HG02759 (cell line): ENCODE measurements at regions not wholly inside any gene's neighbourhood (a gene's known extent, or its start where the extent isn't known, plus 50 kb on each side); places are given as distances from the start of the nearest gene placed in this dataset.

Experiments used
- ATAC-seq: cut with Tn5 transposase; IDR thresholded peaks from one replicate; pipeline ENCODE4 v1.9.1; 2021; ENCODE audit warnings: mild to moderate bottlenecking, moderate library complexity; ENCODE audit not compliant: unreplicated experiment

DNA sequence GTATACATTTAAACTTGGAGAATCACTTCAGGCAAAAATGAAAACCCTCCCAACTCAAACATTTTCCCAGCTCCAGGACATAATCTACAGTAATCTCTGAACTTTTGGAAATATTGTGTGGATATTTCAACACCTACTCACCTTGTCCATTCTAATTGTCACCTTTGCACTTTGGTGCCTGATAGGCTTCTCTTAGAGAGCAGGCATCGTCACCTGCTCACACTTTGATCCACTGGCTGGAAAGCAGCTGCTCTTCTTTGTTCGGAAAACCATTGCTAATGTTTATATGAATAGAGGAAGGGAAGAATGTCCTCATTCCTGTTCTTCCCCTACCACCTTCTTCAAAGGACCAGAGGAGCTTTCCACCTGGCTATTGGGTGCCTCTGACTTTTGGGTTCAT, 411.2 kb downstream of the FGF9 start:
- no peak for ATAC-seq

DNA sequence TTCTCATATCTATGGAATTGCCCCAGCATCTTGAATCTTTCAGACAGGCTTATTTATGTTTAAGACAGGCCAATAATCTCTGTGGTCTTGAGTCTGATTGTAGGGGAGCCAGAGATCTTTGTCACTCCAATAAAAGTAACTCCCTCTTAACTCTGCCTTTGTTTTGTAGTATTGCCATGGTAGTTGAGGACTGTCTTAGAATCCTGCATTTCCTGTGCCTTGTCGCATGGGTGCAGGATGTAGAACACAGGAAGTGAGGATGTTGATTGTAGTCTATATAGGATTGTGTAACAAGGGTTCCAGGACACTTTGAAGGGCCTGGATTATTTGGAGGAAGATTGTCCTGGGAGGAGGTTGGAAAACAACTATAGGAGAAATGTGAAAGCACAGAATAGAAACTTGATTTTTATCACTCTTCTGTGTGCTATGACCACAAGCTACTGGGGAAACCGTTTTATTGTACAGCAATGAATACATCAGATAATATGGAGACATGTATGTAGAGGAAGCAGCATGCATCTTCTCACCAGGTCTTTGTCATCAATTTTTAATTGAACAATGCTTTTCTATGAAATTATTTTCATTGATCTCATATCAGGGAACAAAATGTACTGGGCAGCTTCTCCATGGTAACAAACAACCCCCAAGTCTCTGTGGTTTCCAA, 411.7 kb downstream of the FGF9 start:
- ATAC-seq = no peak

DNA sequence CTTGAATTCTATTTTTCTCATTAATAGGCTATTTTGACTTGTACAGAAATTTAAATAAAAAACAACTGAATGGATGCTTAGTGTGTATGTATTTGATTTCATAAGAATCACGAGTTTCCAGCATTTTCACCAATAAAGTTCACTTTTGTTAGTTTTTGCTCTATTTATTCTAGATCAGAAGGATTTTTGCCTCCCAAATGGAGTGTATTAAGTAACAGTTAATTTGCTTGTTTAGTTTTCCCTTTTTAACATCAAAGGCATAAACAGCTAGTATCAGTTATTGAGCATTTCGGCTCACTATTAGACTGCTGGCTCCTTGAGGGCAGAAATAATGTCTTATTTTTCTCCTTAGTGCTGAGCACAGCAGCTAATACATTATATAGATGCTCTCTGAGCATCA, 414.1 kb downstream of the FGF9 start:
- ATAC-seq = no peak

DNA sequence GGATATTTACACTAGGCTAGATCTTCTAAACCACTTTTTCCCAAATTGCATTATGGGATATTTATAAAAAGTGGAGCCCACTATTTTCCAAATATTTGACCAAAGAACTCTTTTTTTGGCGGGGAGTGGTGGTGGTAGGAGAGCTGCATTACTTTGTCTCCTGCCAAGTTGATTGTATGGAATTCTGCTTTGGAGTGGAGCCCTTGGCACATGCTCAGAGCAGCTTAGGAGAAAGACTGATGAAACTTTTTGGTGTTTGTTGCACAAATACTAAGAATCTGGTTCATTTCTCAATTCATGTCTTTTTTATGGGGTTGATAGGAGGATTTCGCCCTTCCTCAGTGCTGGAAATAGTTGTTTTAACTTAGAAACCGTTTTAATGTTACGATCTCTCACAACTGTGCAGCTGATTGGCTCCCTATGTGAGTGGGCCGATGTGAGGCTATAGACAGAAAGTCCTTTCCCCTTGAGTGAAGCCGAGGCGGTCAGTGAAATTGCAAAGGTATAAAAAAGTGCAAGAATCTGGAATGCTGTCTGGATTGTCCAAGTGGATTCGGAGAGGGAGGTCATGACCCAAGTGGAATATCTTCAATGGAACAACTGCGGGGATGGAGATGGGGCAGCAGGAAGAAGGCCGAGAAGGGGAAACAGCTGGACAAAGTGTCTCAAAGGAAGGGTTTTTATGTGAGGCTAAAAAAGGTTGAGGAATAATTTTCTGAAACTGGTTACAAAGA, 415.9 kb downstream of the FGF9 start:
- ATAC-seq = no peak

DNA sequence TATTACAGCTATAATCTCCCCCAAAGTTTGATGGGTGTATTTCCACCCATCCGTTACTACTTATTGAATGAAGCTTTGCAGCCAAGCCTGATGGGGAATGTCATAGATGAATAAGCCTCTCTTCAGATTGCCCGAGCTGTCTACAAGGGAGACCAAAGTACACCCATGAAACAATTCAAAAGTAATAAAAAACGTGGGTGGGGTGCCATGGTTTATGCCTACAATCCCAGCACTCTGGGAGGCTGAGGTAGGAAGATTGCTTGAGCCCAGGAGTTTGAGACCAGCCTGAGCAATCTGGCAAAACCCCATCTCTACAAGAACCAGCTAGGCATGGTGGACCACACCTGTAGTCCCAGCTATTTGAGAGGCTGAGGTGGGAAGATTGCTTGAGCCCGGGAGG, 419.2 kb downstream of the FGF9 start:
- ATAC-seq = no peak

DNA sequence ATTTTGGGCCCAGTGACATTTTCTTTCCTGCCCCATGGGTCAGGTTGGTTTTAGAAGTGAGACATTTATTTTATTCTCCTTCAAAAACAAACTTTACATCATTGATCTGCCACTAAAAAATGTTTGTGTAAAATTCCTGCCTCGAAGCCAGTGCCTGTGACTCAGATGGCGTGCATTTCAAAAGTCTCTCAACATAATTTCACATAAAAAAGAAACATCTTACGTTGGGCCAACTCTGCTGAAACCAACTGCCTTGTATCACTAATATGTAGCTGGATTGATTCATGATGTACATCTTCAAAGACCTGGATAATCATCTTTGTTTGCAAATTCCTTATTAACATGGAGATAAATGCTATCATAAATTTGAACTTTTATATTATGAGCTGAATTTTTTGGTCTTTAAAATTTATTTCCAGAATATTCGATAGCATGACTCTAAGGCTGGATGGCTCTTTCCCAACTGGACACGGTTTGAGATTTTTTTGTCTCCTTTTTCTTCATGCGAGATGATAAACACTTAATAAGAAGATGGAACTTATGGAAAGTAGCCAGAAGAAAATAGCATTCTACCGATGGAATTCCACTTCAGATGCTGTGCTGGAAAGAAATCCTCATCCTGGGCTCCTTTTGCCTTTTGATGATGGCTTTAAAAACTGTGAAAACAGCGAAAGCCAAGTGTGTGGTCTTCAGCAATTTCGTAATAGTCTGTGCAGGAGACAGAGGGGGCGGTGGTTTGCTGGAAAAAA, 420.5 kb downstream of the FGF9 start:
- ATAC-seq = no peak

DNA sequence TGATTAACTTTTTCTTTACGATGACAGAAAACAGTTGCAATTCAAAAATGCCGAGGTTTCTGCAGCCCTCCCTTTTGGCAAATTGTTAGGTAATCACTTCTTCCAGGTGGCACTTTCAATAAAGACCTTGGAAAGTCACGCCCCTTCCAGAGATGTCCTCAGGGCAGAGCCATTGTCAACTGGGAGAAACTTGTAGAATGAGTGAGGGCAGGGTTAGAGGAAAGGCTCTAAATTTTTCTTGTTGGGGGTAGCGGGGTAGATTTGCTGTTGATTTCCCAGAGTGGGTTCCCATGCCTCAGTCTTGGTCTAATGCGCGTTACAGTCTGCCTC, 421.1 kb downstream of the FGF9 start:
- ATAC-seq = no peak

DNA sequence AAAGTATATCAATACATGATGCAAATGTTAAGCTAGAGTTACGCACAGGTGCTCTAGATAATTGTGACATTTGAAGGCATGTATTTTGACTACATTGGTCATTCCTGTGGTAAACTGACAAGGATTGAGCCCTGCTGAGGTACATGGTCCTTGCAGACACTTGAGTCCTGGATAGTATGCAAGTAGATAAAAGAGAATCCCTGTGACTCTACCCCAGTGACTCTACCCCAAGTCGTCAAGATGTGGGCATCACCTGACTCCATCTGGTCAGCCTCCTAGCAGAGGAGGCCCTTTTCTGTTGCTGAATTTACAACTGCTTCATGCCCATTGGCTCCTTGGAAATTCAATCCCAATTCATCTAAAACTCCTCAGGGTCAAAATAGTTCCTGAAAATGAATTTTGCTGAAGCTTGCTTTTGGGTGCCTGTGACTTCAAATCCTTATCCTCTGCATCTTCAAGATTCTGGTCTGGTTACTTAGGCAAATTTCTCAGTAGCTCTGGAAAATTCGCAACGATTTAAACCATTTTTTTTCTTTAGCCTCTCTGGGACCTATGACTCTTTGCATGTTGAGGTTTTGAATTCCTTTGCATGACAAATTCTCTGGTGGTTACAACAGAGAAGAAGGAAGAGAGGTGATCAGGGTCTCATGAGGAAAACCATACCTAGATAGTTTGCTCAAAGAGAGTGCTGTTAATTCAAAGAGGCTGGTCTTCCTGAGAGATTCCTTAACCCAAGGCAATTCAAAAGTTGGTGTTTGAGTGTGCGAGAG, 422.1 kb downstream of the FGF9 start:
- ATAC-seq = no peak

DNA sequence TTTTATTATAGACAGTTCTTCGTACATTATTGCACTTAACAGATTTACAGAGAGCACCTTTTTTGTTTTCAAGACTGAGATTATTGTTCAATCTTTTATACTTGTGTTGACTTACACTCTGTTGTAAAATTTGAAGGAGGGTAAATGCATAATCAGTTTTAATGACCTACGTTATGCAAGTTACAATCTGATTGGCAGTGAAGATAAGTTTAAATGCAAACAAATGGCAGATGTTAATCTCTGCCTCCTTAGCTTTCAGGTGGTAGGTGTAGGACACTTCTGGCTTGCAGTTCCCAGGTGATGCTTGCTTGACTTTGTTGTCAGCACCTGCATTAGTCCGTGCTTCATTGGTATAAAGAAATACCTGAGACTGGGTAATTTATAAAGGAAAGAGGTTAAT, 424.9 kb downstream of the FGF9 start:
- no peak for ATAC-seq

DNA sequence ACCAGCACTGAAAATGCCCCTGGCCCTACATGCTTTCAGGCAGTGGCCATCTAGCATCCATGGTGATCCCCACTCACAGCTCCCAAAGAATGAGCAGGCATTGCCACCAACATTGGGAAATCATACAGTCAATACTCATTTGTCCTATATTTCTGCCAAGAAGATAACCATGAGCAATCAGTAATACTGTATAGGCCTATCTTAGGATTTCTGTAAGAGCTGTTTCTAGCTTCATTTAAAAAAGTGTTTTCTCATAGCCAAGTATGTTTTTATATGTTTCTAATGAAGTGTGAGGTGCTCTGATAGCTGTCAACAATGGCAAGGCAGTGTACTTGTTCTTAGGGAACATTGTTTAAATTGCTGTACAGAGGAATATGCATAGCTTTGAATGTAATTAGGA, 428.7 kb downstream of the FGF9 start:
- ATAC-seq = no peak

DNA sequence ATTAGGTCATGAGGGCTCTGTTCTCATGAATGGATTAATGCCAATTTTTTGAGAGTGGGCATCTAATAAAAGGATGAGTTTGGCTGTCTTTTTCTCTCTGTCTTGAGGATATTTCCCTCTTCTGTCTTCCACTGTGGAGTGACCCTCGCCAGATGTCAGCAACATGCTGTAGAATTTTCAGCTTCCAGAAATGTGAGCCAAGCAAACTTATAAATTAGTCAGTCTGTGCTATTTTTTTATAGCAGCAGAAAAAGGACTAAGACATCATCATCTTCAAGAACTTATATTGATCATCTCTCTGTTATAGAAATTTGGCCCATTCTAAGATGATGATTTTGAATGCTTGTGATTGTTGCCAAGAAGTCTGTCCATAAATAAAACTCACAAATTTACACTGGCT, 431.4 kb downstream of the FGF9 start:
- no peak for ATAC-seq

DNA sequence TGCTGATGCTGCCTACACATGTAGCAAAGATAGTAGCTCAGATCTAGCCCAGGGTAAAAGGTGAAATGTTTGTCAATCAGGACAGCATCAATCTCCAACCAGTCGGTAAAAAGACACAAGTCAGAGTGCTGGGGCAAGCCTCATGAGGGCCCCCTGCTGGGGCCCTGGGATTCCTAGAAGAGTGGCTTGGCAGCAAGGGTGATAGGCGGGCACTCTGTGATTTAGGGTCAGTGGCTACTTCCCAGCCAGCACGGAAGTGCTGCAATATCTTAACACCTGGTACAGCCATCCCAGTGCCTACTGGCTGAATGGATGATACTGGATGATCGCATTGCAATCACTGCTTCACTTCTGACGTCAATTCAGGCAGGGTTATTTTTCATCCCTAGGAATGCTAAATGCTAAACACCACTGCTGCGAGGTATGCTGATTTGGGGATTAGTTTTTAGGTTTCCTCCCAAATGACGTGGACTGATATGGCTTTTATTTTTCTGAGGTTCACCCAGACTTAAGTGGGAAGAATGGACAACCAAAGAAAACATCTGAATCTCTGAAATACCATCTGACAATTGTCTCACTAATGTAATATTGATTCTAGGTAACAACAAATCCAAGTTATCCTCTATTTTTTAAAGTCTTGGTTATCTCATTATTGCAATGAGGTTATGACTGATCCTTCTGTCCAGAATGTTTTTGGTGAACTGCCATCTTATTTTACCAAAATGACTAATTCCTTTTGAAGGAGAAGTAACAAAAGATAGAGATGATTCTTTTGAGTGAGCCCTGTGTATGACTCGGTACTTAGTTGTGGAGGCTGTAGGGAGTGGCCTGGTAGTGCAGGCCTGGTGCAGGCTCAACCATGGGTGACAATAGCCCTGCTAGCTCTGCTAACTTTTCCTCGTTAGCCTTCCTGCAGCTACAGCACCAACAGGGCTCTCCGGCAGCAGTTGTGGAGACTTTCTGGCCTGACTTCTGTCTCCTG, 432.5 kb downstream of the FGF9 start:
- ATAC-seq = no peak

DNA sequence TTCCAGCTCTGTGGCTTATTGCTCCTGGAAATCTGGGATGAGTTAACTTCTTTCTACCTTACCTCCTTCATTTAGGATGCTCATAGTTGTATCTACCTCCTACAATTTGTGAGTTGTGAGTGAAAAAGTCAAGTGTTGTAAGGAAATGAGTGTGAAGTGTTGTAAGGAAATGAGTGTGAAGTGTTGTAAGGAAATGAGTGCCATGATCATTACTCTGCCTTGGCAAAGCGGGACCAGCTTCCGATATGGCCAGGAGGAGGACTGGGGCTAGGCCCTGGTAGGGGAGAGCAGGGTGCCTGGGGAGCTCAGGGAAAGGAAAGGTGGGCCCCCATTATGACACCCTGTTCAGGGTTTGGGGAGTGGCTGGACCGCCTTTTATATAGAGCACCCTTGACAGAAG, 435.2 kb downstream of the FGF9 start:
- ATAC-seq = no peak

DNA sequence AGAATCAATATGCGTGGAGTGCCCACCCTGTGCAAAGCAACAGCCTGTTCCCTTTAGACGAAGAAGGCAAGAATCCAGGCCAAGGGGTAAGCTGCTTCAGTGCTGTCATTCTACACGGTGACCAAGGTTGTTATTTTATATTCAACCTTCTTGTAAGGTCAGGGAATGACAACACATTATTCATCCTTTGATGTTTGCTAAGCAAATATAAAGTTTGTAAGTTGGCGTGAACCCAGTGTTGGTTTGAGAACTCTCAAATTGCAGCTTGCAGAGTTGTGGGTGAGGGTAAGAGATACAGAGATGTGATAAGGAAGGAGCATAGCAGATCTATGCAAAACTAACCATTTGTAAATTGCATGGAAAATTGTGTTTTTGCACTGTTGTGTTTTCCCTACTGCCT, 436.7 kb downstream of the FGF9 start:
- no peak for ATAC-seq

DNA sequence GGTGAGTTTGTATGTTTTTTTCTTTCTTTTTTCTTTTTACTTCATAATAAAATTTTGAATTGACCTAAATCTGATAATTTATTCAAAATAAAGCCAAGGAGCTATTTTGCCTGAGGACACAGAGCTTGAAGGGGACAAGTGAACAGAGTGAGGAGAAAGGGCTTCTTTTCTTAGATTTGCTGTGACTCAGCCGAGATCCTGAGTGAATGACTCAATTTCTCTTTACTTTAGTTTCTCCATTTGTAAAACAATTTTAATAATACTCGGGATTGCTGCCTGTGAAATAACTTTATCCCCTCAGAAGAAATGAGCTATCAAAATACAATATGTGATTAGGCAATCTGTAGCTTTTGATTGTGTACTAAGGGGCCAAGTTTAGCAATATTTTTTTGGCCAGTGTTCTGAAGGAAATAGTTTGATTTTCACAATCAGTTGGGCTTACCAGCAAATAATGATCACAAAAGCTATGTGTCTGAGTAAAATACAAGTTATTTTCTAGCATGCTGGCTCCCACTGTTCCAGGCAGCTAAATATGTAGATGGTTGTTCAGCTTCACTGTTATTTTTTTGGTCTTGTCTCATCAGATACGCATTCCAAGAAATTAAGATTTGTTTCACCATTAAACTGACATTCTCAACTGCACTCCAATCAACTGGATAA, 437.5 kb downstream of the FGF9 start:
- ATAC-seq = no peak

DNA sequence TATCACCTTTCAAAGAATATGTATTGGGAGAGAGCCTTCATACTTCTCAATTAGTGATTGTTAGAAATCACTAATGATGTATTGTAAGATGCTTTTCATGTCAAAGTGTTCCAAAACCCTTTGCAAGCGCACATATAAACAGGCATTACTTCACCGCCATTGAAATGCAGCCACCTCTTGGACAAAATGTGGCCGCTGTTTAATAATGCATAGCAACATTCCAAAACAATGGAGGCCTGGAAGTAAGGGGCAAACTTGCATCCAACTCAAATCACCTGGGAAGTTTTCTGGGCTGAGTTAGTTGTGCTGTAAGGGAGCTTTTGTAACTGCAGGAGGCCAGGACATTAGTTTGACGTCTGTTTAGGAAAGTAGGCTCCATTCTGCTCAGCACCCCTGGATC, 438.1 kb downstream of the FGF9 start:
- ATAC-seq = no peak

DNA sequence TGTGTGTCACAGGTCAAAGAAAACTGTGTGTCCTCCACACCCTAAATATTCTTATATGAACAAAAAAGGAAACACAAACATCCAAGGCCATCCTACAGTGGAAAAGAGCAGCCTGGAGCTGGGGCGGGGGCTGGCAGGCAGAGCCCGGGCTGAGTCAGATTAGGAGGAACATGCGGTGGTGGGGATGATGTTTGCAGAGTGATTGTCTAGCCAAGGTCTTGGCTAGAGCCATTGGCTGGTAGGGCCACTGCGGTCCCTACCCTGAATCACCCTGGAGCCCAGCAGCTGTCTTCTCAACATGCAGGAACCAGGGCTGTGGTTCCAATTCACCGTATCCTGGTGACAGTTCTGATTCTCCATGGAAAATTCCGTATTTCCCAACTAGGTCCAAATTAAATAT, 439.5 kb downstream of the FGF9 start:
- no peak for ATAC-seq

DNA sequence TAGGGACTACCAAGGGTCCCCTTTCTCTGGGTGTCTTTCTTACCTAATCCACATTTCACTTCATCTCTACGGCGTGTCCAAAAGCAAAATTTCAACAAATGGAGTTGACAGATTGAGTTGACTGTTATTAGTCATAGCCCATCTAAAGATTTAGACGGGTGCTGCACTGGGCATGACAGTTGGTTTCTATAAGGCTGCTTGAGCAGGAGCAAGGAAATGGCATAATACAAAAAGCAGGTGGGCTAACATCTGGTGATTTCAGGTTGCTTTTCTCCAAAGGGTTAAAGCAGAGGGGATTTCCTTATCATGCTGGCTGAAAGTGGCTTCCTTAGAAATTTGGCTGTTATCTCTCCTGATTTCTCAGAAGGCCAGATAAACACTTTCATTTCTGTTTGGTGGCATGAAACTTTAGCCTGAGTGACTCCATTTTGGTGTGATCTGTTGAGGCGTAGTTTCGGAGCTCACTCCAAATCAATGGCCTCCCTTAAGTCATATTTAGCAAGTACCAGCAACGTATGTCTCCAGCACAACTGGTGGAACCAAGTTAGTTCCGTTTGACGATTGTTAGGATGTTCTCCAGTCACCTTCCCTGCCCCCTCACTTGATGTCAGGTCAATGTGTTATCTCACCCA, 440.4 kb downstream of the FGF9 start:
- ATAC-seq = no peak

DNA sequence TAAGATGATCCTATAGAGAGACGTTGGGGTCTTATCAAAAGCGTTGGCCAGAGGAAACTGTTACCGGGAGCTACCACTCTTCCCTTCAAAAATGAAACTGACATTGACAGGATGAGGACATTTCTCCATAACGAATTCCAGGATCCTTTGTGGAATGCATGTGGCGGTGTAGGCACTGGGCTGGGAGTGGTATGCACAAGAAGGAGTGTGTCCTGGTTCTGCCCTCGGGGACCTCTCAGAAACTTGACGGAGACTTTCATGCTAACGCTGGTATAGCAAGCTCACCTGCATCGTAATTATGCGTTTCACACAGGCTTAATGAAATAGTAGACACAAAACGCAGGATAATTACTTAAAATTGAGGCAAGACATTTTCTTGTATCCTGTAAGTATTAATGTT, 441.1 kb downstream of the FGF9 start:
- ATAC-seq = no peak
